ENCODE measurements at regions not wholly inside any gene's neighbourhood (a gene's known extent, or its start where the extent isn't known, plus 50 kb on each side); places are given as distances from the start of the nearest gene placed in this dataset.

DNA sequence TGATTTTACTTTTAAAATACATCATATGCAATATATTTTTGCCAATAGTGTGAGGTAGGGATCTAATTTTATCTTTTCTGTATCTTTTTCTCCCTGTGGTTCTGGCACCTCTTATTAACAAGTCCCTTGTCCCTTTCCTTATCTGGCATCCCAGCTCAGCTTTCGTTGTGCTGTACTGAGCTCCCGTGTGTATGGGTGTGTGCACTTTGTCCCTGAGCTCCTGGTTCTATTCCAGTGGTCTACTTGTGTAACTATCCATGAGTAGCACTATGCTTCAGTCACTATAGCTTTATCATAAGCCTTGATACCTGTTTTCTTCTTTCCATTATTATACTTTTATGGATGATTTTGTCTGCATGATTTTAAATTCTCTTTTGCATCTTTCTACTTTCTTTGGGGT is 401.4 kb upstream of the POU3F3 start (continued):
- TF ChIP-seq CHD7 (IDR thresholded peaks at IDR 0.05; ENCODE audit: insufficient replicate concordance, low read length) (no peak), MAFK (IDR thresholded peaks at IDR 0.05; ENCODE audit: low read depth, low read length) (no peak), EGR1 (IDR thresholded peaks at IDR 0.05; ENCODE audit: borderline replicate concordance, low read depth, low read length) (no peak), ATF3 (IDR thresholded peaks at IDR 0.05; ENCODE audit: insufficient read depth, low read depth, low read length) (no peak)

Measured in H1 (cell line).